GM19023 (cell line): ENCODE measurements at regions not wholly inside any gene's neighbourhood (a gene's known extent, or its start where the extent isn't known, plus 50 kb on each side); places are given as distances from the start of the nearest gene placed in this dataset.
"Not testable (repeated sequence)": the region's sequence is repeated elsewhere in the genome, so short reads cannot be mapped to it uniquely, and the experiment has no call there.

Source experiments
- ATAC-seq: cut with Tn5 transposase; IDR thresholded peaks from one replicate; pipeline ENCODE4 v1.9.1; 2021; ENCODE audit warnings: mild to moderate bottlenecking, moderate library complexity; ENCODE audit not compliant: unreplicated experiment

- no peak for ATAC-seq
Observed at GRCh38 chr20:1757606-1758512, 100.3 kb upstream of the SIRPG start.

GRCh38 chr20:1757072-1757471 lies 99.5 kb upstream of the SIRPG start:
- no peak for ATAC-seq

GRCh38 chr20:1754749-1755148 lies 97.2 kb upstream of the SIRPG start:
- ATAC-seq, result no peak

GRCh38 chr20:1754306-1754705 lies 96.7 kb upstream of the SIRPG start:
- no peak for ATAC-seq

GRCh38 chr20:1752045-1752444 lies 94.5 kb upstream of the SIRPG start:
- ATAC-seq, result no peak

- ATAC-seq, result no peak
Observed at GRCh38 chr20:1748777-1749176, 91.2 kb upstream of the SIRPG start.

DNA sequence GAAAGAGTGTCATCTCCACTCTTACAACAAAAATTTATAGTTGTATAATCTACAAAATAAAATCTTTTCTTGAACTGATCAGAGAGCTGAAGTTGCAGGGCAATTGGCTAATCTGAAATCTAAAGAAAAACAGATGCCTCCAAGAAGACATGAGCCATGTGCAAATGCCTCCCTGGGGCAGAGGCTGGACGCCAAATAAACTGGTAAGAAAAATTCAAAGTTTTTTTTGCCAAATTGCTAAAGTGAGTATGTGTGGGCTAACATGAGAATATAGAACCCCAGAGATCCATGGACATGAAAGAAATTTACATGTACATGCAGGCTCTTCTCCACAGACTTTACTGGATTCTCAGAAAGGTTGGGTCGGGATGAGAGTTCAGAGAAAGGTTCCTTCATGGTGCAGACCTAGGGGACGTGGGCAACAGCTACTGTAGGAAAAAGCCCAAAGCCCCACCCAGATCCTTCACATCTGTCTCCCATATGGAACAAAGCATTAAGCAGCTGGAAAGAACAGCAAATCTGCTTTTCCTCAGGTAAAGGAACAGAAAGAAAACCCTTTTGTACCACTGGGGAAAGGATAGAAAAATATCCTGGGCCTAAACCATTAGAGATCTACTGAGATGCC lies 90.5 kb upstream of the SIRPG start:
- no peak for ATAC-seq

DNA sequence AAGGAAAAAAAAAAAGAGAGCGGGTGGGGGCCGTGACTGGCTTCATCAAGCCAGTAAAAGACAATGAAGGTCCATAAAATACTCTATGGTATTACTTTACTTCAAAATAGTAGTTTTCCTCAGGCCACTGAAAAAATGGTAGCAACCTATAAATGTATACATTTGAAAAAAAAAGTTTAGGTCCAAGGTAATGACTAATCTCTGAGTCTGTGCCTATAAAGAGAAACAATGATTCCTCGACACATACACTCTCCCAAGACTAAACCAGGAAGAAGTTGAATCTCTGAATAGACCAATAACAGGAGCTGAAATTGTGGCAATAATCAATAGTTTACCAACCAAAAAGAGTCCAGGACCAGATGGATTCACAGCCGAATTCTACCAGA lies 84.5 kb upstream of the SIRPG start:
- not testable (repeated sequence) for ATAC-seq

DNA sequence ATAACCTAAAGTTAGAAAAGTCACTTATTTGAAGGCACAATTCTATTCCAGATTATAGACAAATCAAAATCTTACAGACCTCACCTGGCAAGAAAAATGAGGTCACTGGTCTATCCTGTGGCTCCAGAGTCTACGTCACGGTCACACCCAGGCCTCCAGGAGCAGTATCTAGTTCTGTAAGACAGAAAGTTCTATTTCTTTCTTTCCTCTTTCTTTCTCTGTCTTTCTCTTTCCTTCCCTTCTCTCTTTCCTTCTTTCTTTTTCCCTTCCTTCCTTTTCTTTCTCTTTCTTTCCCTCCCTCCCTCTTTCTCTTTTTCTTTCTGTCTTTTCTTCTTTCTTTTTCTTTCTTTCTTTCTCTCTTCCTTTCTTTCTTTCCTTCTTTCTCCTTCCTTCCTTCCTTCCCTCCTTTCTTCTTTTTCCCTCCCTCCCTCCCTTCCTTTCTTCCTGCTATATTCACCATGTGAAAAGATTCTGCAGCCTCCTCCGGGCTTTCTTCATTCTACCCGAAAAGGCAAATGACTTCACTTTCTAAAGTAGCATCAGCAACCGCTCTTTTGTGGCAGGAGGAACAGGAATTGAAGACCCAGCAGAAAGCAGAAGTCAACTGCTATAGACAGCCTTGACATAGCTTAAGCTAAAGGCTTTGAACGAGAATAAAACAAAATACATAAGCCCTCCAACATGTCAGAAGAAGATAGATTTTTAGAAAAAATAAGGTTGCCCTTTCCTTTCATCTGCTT lies 83.9 kb upstream of the SIRPG start:
- no peak for ATAC-seq

- no peak for ATAC-seq
Observed at GRCh38 chr20:1737134-1737533, 79.6 kb upstream of the SIRPG start.

DNA sequence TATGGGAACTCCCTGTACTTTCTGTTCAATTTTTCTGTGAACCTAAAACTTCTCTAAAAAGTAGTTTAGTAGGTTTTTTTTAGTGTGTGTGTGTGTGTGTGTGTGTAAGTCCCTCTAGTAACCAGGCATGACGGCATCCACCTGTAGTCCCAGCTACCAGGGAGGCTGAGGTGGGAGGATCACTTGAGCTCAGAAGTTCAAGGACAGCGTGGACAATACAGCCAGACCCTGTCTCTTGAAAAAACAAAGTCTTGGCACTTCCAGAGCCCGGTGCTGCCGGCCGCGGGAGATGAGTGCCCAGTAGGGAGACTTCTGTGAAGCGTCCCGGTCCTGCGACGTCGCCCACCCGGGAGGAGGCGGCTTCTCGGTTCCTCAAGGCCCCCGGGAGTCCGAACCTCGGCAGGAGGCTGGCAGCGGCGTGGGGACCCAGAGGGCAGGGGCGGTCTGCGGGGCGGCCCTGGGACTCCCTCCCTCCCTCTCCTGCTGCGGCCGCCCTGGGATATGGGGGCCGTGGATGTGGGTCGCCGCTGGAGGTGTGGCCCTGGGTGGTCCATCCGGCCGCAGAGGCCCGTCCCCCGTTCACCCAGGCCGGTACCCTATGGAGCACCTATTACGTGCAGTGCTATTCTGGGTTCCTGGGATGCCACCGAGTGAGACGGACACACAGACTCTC lies 78.0 kb upstream of the SIRPG start:
- ATAC-seq, result no peak

GRCh38 chr20:1734269-1734858 lies 76.8 kb upstream of the SIRPG start:
- ATAC-seq, result no peak

- ATAC-seq, result not testable (repeated sequence)
Observed at GRCh38 chr20:1731828-1732375, 74.3 kb upstream of the SIRPG start.

- not testable (repeated sequence) for ATAC-seq
Observed at GRCh38 chr20:1730981-1731711, 73.6 kb upstream of the SIRPG start.

- not testable (repeated sequence) for ATAC-seq
Observed at GRCh38 chr20:1727303-1727702, 69.7 kb upstream of the SIRPG start.

- no peak for ATAC-seq
Observed at GRCh38 chr20:1724901-1725300, 67.3 kb upstream of the SIRPG start.

DNA sequence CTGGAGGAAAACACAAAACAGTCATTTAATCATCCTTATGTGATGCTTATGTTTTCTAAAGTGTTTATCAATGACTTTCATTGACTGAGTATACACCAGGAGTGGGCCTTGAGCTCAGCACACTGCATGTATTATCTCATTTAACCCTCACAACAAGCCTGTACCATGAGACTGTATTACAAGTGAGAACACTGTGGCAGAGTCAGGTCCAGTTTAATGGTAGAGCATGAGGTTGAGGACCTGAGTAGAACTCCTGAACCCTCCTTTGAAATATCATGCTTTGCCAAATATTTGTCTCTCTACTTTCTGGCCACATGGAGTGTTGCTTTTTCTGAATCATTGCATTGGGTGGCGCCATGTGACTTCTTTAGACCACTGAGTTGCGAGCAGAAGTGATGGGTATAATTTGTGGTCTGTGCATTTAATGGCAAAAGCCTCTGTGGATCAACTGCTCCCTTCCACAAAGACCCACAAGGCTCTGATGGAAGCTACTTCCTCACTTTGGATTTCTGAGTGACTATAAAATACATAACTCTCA lies 65.0 kb upstream of the SIRPG start:
- no peak for ATAC-seq

DNA sequence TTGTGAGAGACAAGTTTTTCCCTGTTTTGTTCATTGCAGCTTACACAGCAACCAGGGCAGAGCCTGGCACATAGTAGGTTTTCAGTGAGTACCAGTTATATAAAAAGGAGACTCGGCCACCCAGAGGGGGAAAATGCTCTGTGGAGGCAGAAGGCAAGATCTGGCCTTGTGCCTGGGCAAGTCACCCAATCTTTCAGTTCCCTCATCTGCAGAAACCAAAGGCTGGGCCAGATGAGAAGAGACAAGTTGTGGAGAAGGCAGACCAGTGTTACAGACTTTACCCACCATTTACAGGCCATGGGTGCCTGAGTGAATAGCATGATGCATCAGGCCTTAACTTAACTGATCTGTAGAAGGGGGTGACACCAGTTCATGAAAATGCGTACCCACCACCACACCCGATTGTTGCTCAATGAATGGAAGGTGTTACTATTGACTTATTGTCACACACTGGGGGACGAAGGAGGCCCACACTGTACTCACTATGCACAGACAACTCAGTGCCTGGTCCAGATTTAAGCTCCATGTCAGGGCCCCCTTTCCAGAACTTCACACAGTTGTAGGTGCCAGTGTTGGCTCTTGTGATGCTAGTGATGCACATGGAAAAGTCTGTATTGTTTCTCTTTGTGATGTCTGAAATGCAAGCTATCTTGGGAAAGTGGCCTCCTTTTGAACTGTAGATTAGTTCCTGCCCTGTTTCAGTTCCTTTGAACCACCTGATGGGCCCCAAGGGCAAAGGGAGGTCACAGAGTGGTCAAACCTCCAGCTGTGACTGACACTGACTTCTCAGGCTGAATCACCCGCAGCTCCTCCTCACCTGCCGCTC lies 64.3 kb upstream of the SIRPG start:
- ATAC-seq, result no peak
